ENCODE measurements at regions not wholly inside any gene's neighbourhood (a gene's known extent, or its start where the extent isn't known, plus 50 kb on each side); places are given as distances from the start of the nearest gene placed in this dataset.

GRCh38 chr3:106326941-106327695 is 458.3 kb upstream of the CBLB start:
- no peak for TF ChIP-seq POLR2AphosphoS5 (IDR thresholded peaks at IDR 0.05)
- no peak for TF ChIP-seq POLR2A (IDR thresholded peaks at IDR 0.05)
- TF ChIP-seq EP300 (IDR thresholded peaks at IDR 0.05; ENCODE audit: low read depth), result no peak
- no peak for TF ChIP-seq CTCF (IDR thresholded peaks at IDR 0.05)
- H3K9me3 ChIP-seq, result peaks cover 4 to 6% of the 10 kb centered on the region in 2 donors
- intact Hi-C loops (cut with DNase I; ENCODE audit: low total_unique reads), result no loop called here
- H3K4me1 ChIP-seq, result no peaks in the 10 kb centered on the region
- H3K36me3 ChIP-seq, result no peaks in the 10 kb centered on the region
- DNase-seq, result no peak
- H3K4me3 ChIP-seq, result no peak overlapping the region
- 58 to 84% methylated on average over 3 to 4 of the region's 4 CpGs for WGBS, 2 donors (ENCODE audit: low coverage in 1 of 2)
- in situ Hi-C loops (cut with MboI; ENCODE audit: low pct_ligation_motif_present in 1 of 4, low pct_unique_long_range_greater_than_20kb in 1 of 4, low sequenced_read_pairs in 3 of 4), result no loop called here
- no peaks in the 10 kb centered on the region for H3K27me3 ChIP-seq
- H3K27ac ChIP-seq, result no peak overlapping the region

- TF ChIP-seq POLR2A (IDR thresholded peaks at IDR 0.05), result no peak
- no peak for TF ChIP-seq EP300 (IDR thresholded peaks at IDR 0.05; ENCODE audit: low read depth)
- TF ChIP-seq CTCF (IDR thresholded peaks at IDR 0.05), result no peak
- no peak for TF ChIP-seq POLR2AphosphoS5 (IDR thresholded peaks at IDR 0.05)
- in situ Hi-C loops (cut with MboI; ENCODE audit: low pct_ligation_motif_present in 1 of 4, low pct_unique_long_range_greater_than_20kb in 1 of 4, low sequenced_read_pairs in 3 of 4), result no loop called here
- no peak for DNase-seq
- Histone ChIP-seq H3K36me3 (no peaks in the 10 kb centered on the region), H3K4me1 (no peaks in the 10 kb centered on the region), H3K9me3 (peaks cover 4 to 6% of the 10 kb centered on the region in 2 donors), H3K27me3 (no peaks in the 10 kb centered on the region), H3K4me3 (no peak overlapping the region), H3K27ac (no peak overlapping the region)
- 88 to 92% methylated on average over 1 of the region's 1 CpG for WGBS, 2 donors (ENCODE audit: low coverage in 1 of 2)
- intact Hi-C loops (cut with DNase I; ENCODE audit: low total_unique reads), result no loop called here
Measured at GRCh38 chr3:106327696-106328025, 458.8 kb upstream of the CBLB start.

GRCh38 chr3:106328224-106328623 is 459.4 kb upstream of the CBLB start:
- WGBS, 2 donors (ENCODE audit: low coverage in 1 of 2), result 92 to 100% methylated on average over 2 of the region's 2 CpGs
- in situ Hi-C loops (cut with MboI; ENCODE audit: low pct_ligation_motif_present in 1 of 4, low pct_unique_long_range_greater_than_20kb in 1 of 4, low sequenced_read_pairs in 3 of 4), result no loop called here

GRCh38 chr3:106329521-106329920 is 460.7 kb upstream of the CBLB start:
- Histone ChIP-seq H3K9me3 (peaks cover 0 to under 1% of the 10 kb centered on the region in 2 donors), H3K27ac (no peak overlapping the region), H3K36me3 (no peaks in the 10 kb centered on the region), H3K27me3 (no peaks in the 10 kb centered on the region), H3K4me1 (no peaks in the 10 kb centered on the region), H3K4me3 (no peak overlapping the region)
- WGBS, 2 donors (ENCODE audit: low coverage in 1 of 2), result 60 to 64% methylated on average over 2 to 3 of the region's 3 CpGs
- intact Hi-C loops (cut with DNase I; ENCODE audit: low total_unique reads), result no loop called here
- DNase-seq, result no peak
- in situ Hi-C loops (cut with MboI; ENCODE audit: low pct_ligation_motif_present in 1 of 4, low pct_unique_long_range_greater_than_20kb in 1 of 4, low sequenced_read_pairs in 3 of 4), result no loop called here
- TF ChIP-seq POLR2A (IDR thresholded peaks at IDR 0.05) (no peak), POLR2AphosphoS5 (IDR thresholded peaks at IDR 0.05) (no peak), CTCF (IDR thresholded peaks at IDR 0.05) (no peak), EP300 (IDR thresholded peaks at IDR 0.05; ENCODE audit: low read depth) (no peak)

More at GRCh38 chr3:106328224-106328623, 459.4 kb upstream of the CBLB start:
- TF ChIP-seq EP300 (IDR thresholded peaks at IDR 0.05; ENCODE audit: low read depth), result no peak
- TF ChIP-seq CTCF (IDR thresholded peaks at IDR 0.05), result no peak
- no peak for TF ChIP-seq POLR2A (IDR thresholded peaks at IDR 0.05)
- no peak for TF ChIP-seq POLR2AphosphoS5 (IDR thresholded peaks at IDR 0.05)
- no peak overlapping the region for H3K4me3 ChIP-seq
- no peaks in the 10 kb centered on the region for H3K36me3 ChIP-seq
- intact Hi-C loops (cut with DNase I; ENCODE audit: low total_unique reads), result no loop called here
- H3K27me3 ChIP-seq, result no peaks in the 10 kb centered on the region
- H3K9me3 ChIP-seq, result peaks cover 4 to 6% of the 10 kb centered on the region in 2 donors
- H3K27ac ChIP-seq, result no peak overlapping the region
- no peaks in the 10 kb centered on the region for H3K4me1 ChIP-seq
- DNase-seq, result no peak

Data from transverse colon (tissue), 4 donors.